ENCODE measurements at regions not wholly inside any gene's neighbourhood (a gene's known extent, or its start where the extent isn't known, plus 50 kb on each side); places are given as distances from the start of the nearest gene placed in this dataset.

DNA sequence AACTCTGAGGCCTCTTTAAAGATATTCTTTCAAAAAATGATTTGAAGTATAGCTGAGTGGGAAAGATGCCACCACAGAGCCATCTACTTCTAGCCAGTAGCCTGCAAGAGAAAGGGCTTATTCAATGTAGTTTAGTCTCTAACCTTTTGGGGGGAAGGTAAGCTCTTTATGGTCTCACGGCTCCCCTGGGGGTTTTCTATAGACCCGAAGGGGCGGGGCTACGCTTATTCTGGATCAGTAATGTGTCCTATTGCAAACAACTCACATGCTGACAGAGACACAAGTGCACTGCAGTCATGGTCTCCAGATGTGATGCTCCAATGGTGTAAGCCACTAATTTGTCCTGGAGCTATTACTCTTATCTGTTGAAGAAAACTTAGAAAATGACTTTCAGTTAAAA lies 53.4 kb upstream of the RPS23 start:
- TF ChIP-seq CTCF (IDR thresholded peaks at IDR 0.05) (no peak), POLR2A (IDR thresholded peaks at IDR 0.05; ENCODE audit: low read depth) (no peak), POLR2AphosphoS5 (IDR thresholded peaks at IDR 0.05) (no peak), EP300 (IDR thresholded peaks at IDR 0.05) (no peak)
